Stimulated activated CD4-positive, alpha-beta T cell treated with anti-CD3 and anti-CD28 coated beads, TNF-alpha, amount 100 ng/mL, for 24 hours (primary cell): ENCODE measurements at regions not wholly inside any gene's neighbourhood (a gene's known extent, or its start where the extent isn't known, plus 50 kb on each side); places are given as distances from the start of the nearest gene placed in this dataset.

ENCODE experiments used
- DNase-seq, 3 experiments: peaks; one replicate each; pipeline ENCODE4 v3.0.0-alpha.2; 2020; ENCODE audit warnings: low read depth in 3 of 3

DNA sequence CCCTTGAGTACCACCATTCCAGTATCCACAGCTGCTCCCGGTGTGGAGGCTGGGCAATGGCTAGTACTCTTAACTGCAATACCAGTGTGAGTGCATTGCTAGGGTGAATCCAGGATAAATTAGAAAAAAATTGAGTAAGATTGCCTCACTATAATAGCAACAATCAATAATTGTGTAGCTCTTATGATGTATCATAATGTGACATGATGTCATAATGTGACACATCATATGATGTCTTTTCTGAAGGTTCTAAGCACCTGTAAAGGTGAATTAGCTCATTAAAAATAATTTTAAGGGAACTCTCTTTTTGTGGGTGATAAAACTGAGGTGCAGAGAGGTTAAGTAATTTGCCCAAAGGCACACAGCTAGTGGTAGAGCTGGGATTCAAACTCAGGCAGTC is 424.4 kb downstream of the HLX start:
- no peak for DNase-seq

DNA sequence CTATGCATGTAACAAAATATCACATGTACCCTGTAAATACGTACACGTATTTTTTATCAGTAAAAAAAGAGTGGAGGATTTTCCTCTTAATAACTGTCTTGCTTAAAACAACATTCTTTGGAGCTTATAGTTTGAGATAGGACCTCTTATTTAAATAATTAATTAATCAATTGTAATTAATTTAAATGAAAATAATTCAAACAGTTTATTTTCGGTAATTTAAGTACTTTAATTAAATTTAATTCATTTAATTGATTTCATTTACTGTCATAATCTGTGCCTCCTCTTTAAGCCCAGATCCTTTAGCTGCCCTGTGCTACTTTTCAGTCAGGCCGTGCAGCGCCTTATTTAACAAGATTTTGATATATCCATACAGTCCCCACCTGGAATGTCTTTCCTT is 427.0 kb downstream of the HLX start:
- no peak for DNase-seq

DNA sequence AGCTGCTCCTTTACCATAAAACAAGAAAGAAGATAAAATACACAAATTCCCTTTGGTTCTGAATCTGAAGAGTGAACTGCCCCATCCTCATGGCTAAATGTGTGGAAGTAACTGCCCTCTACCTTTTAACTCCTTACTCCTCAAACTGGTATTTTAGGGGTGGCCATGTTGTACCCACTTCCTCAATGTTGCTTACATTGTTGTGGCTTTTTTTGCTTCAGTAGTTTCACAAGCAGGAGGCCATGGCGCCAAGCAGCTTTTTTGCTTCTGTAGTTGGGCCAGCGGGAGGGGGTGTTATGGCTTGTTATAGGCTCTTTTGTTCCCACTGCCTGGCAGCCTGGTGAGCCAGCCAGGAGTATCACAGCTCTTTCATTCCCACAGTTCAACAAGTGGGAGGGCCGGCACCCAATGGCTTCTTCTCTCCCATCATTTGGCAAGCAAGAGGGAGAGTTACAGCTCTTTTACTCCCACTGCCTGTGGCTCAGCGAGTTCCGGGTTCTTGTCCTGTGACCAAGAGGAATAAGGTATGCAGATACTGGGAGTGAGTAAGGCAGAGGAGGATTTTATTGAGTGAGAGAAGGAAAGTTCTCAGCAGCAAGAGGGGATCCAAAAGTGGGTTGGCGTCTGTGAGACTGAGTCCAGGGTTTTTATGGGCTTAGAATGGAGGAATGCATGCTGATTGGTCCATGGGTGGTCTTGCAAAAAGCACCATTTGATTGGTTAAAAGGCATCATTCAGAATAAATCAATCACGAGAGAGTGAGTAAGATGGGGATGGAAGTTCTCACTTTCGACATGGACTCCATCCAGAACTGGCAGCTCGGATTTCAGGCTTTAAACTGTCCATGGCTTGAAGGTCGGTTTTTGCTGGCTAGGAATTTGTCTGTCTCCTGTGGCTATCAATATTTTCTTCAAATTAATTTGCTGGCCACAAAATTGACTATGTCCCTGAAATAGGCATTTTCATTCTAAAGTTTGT is 429.6 kb downstream of the HLX start:
- no peak for DNase-seq

DNA sequence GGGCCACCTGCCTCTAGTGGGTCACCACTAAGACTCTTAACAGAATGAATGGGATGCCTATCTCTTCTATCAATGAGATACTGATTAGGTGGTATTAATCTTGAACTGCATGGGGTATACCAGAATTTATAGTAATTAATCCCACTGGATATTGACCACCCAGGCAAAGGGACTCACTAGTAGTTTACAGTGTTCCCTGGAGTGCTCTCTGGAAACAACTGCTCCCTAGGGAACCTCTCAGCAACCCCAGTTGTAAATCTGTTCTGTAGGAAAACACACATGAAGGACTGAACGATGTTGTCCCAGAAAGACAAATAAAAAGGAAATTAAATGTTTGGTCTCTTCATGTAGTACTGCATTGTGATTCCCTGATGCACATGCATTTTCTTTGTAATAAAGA is 430.5 kb downstream of the HLX start:
- DNase-seq = no peak

DNA sequence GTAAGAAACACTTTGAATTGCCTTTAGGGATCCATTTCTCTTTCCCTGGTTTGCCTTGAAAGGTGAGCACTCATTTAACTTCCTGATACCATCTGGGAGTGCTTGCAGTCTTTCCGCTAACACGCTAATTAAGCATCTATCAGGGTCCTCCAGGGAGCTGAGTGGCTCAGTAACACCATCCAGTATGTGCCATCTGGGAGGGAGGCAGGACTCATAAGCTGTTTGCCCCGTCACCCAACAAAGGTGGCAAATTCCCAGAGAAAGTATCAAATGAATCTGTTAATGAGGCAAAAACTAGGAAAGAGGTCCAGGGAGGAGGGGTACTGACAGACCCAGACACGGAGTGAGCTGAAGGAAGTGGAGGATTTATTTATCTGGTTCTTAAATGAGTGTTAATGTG is 430.9 kb downstream of the HLX start:
- DNase-seq = no peak

DNA sequence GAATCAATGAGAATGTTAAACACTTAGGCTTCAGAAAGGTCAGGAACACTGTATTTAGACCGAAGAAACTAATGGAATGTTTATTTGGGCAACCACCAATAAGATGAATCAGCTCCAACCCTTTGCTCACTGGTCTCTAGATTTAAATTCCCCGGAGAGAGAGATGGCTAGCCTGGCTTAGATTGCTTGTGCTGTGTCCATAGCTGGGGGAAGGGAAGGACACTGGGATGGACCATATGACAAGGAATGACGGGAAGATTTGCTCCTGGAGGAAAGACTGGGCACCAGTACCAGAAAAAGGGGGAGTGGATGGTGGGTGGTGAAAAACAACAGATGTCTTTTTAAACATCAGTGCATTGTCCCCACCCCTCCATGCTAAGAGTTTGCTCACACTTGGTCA is 426.6 kb downstream of the DUSP10 start:
- DNase-seq = no peak

DNA sequence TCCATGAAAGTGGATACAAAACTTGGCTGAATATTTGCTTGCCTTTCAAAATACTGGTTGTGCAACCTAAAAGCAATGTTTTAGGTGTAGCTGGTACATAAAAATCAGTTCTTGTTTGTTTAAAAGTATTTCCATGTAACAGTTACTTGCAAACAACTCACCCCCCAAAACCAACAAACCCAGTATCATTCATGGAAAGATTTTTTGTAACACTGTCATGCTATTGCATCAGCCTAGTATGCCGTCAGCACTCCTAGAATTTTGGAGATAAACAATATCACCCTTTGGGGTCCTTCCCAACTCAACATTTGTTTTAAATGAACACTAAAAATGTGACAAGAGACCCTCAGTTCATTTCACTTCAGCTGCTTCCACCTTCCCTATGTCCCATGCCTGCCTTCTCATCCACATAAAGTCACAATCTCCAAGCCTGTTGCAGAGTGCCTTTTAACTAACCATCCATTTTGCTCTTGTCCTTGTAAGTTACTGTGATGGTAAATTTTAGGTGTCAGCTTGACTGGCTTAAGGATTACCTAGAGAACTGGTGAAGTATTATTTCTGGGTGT is 425.3 kb downstream of the DUSP10 start:
- no peak for DNase-seq

DNA sequence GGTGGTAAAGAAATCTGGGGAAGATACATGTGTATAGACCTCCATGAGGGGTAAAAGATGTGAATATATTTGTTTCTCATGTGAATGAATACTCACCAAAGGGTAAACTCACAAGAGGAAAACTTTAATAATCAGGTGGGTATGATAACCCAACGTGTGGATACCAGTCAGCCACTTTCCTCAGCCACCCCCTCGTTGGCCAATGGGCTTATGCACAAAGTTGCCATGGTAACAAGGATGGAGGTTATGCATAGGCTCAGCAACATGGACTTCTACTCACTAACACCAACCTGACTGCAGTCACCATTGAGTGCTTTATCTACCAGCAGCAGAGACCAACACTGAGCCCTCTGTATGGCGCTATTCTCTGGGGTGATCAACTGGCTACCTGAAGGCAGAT is 424.4 kb downstream of the DUSP10 start:
- no peak for DNase-seq

DNA sequence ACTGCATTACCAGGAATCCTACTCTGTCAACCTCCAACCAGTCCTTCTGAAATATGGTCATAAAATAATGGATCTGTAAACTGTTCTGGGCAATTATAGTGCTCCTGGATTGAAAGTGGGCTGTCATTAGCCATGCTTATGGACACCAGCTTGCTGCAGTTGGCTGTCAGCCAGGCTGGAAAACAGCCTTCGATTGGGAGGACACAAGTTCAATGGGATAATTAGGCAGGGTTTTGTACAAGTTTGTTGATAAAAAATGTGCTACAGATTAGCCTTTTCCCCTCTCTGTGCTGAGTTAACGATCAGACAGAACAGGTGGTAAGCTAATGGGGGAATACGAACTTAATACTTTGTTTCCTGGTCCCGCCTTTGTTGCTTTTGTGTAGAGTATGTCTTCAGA is 413.9 kb downstream of the DUSP10 start:
- DNase-seq = no peak

DNA sequence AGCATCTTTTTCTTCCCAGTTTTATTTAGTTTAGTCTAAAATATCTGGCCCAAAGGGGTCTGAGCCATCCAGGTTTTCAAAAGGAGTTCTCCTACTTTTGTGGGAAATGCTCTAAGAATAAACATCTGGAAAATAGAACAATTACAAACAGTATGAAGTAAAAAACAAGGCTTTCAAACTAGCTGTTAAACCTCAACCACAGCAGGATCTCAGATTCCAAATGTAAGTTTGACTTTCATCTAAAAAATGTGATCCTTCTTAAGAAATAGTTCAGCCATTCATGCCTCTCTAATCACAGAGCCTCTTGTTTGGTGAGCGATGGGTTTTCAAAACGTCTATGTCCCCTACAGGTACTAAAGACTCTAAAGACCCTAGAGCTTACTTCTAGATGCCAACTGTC is 413.5 kb downstream of the DUSP10 start:
- no peak for DNase-seq

DNA sequence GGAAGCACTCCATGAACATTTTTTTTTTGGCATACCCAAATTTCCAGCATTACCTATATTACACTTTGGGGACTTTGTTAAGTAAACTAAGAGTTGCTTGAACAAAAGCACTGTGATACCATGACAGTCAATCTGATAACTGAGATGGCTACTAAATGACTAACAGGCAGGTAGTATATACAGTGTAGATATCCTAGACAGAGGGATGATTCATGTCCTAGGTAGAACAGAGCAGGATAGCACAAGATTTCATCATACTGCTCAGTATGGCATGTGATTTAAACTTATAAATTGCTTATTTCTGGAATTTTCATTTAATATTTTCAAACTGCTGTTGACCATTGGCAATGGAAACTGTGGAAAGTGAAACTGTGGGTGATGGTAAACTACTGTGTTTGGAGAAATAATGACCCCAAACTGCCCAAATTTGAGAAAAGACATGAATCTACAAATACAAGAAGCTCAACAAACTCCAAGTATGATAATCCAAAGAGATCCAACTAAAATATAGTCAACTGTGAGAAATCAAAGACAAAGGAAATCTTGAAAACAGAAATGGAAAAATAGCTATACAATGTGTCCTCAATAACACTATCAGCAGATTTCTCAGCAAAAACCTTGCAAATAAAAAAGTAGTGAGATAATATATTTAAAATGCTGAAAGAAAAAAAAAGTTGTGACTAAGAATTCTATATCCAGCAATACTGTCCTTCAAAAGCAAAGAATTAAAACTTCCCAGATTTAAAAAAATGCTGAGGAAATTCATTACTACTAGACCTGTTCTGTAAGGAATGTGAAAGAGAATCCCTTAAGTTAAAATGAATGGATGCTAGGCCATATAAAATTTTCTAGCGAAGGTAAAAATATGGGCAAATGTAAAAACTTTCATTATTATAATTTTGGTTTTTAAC is 410.4 kb downstream of the DUSP10 start:
- no peak for DNase-seq

DNA sequence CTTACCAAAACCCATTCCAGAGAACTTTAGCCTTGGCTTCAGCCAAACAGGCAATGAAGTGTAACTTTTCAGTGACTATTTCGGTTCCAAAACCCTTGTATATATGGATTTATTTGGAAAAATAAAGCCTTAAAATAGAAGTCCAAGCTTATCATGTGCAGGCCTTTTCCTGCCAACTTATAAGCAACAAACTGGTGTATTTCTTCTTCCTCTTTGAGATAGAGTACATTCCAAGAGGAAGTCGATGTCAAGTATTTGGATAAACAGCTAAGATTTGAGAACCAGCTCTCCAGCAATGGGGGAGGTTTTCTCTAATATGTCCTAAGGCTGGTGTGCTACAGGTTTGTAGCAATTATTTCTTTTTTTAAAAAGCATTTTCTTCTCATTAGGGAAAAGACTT is 407.8 kb downstream of the DUSP10 start:
- no peak for DNase-seq

DNA sequence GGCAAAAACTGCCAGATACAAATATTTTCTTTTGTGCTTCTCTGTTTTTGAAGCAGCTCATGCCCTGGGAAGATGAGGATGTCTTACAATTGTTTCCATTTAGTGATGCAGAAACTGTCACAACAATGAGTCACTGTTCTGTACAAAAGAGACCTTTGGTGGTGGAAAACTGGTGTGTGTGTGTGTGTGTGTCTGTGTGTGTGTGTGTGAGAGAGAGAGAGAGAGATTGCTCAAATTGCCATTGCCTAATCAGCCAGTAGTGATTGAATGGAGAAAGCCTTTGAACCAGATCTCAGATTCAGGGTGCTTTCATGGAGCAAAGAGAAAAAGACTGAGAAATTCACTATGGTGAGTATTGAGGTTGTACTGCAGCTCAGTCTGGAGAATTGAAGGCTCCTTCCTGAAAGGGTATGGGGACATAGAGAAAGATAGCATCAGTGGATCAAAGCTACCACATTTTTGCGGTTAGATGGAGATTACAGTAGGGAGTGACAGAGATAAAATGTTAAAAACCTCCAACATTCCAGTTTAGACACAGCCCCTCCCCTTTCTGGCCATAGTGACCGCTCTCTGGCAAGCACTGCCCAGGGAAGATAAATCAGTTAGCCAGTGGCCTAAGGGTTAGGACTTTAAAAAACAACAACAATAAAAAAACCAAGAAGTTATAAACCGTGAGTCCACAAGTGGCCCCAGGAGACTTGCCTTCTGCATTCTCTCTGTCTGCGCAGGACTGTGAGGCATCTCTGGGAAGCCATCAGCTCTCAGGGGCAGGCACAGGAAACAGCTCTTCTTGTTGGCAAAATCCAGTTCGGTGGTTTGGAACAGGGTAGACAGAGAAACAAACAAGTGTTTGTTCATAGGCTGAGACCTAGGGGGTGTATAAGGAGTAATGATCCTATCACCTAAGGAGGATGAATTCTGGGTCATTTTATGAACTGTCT is 406.5 kb downstream of the DUSP10 start:
- no peak for DNase-seq

DNA sequence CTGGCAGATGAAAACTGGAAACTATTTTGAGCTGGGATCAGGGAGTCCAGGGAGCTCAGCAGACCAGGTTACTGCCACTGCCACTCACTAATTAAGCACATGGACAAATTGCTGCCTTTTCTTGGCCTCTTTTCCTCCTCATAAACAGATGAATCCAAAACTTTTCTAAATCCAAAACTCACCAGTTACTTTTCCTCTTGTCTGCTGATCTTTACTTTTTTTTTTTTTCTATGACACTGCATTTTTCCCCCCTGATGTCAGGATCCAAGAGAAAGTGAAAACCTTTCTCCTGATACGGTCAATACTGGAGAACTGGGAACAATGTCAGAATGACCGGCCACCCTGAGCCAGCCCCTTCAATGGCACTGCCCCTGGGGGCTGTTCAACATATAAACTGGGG is 405.8 kb downstream of the DUSP10 start:
- no peak for DNase-seq

DNA sequence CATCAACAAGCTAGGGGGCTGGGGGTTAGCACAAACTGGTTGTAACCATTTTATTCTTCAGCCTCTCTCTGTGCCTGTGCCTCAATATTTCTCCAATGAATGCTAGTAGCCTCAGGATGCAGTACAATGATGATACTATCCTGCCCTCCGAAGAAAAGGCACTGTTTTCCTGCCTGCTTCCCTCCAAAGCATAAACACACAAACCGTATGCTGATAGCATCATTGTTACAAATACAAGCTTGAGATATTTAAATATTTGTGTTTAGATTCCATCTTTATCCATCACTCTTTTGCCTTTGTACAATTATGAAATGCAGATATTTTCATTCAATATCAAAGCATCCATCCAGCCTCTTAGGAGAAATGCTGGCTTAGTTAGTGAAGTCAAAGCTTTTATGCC is 404.8 kb downstream of the DUSP10 start:
- no peak for DNase-seq

DNA sequence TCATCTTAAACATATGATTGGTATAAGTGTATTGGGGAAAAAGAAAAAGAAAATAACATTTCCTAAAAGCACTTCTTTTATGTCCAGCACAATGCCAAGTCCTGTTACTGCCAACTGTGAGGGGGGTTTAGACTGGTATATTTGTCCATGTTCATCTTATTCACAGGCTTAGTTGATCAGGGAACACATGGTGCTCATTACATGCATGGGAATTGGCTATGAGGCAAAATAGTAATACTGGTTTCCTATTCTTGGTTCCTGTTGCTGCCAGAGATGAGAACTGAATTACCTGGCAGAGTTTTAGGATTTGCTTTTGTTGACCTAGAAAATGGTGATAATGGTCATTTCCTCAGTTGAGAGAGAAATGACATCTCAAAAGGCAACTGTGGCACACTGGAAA is 398.8 kb downstream of the DUSP10 start:
- no peak for DNase-seq

DNA sequence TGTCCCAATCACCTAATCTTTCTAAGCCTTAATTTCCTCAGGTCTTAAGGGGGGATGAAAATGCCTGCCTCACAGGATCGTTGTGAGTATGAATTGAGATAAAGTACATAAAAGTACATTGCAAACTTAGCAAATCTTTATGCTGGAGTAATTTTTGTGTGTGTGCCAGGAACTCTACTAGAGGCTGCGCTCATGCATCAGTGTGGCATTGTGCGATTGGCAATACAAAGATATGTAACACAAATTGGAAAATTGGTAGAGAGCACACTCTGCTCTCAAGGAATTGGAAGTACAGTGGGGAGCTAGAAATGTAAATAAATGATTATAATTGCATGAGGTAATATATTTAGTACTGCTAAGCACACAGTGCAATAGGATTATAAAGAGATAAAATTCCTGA is 398.3 kb downstream of the DUSP10 start:
- DNase-seq = no peak

DNA sequence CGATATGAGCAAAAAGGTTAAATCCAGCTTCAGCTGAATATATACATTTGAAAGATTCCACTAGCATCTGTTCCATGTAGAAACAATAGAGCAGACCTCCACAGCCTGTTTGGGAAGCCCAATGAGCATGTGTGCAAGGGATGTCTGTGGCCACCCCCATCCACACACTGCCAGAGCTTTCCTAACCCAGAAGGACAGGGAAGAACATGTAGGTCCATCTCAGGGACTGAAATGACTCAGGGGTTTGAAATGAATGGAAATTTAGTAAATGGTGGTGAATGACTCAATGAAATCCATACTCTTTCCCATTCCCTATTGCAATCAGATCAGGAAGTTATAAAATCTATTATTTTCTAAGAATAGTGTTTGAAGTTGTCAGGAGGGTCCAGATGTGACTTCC is 397.2 kb downstream of the DUSP10 start:
- no peak for DNase-seq

DNA sequence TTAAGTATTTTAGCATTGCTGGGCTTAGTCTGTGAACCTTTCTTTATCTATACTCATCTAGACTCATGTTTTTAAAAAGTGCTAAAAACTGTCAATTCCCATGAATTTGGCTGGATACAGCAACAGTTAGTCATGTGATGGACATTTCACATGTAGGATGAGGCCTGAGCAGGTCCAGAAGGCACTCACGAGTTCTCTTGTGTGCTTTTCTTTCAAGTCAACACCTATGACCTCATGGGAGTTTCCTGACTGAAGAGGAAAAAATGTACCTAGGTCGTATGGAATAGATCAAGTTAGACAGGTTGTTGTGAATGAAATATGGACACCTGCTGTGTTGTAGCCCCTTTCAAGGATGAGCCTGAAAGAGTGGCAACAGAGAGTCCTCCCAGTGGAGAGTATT is 394.2 kb downstream of the DUSP10 start:
- no peak for DNase-seq

DNA sequence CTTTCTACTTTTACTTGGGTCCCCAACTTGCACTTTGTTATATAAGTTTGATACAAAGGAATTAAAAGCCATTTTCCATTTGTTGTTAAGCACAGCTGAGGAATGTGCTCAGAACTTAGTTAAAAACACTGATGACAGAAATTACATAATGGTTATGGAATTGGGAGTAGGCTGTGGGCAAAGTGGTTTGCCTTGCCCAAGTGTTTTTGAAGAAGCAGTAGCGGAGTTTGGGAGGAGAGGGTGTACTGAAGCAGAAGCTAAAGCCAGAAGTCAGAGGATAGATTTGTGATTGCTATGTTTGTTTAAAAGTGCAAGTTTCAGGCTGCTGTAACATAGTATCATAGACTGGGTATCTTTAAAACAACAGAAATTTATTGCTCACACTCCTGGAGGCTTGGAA is 391.8 kb downstream of the DUSP10 start:
- no peak for DNase-seq

DNA sequence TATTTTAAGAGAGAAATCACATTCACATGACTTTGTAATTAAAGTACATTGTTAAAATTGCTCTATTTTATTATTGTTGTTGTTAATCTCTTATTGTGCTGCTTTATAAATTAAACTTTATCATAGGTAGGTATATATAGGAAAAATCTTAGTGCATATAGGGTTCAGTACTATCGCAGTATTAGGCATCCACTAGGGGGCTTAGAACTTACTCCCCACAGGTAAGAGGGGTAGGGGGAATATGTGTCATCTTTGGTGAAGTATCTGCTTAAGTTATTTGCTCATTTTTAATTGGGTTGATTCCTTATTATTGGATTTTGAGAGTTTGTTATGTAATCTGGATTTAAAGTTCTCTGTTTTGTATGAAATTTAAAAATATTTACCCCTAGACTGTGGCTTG is 385.2 kb downstream of the DUSP10 start:
- DNase-seq = no peak
